Astrocyte (in vitro differentiated cells and primary cell): ENCODE measurements at regions not wholly inside any gene's neighbourhood (a gene's known extent, or its start where the extent isn't known, plus 50 kb on each side); places are given as distances from the start of the nearest gene placed in this dataset.

Experiments used
- DNase-seq: peaks from one replicate; pipeline ENCODE4 v3.0.0-alpha.2; 2010; ENCODE audit warnings: low read depth
- FAIRE-seq: peaks from 2 replicates; lab custom pipeline; 2011; peaks lifted over from hg19 to GRCh38; lab: Jason Lieb, UNC
- H2AFZ ChIP-seq: 2 replicates; pipeline ENCODE4 v1.6.0; 2012; ENCODE audit warnings: low read depth, low read length, inconsistent platforms
- H3K27ac ChIP-seq: 2 replicates; pipeline ENCODE4 v1.5.1; 2011; ENCODE audit warnings: low read depth, low read length, inconsistent platforms
- H3K27me3 ChIP-seq: 2 replicates; pipeline ENCODE4 v1.6.0; 2011; ENCODE audit warnings: low read length, inconsistent platforms; ENCODE audit not compliant: insufficient read depth
- H3K36me3 ChIP-seq: 2 replicates; pipeline ENCODE4 v1.5.1; 2011; ENCODE audit warnings: low read length, inconsistent platforms; ENCODE audit not compliant: insufficient read depth
- H3K4me1 ChIP-seq: 2 replicates; pipeline ENCODE4 v1.5.1; 2011; ENCODE audit warnings: low read length, inconsistent platforms; ENCODE audit not compliant: insufficient read depth
- H3K4me2 ChIP-seq: 2 replicates; pipeline ENCODE4 v1.6.0; 2012; ENCODE audit warnings: low read length, inconsistent platforms
- H3K4me3 ChIP-seq: 2 replicates; pipeline ENCODE4 v1.5.1; 2011; ENCODE audit warnings: low read depth, mild to moderate bottlenecking, low read length, inconsistent platforms; ENCODE audit not compliant: insufficient read depth
- H3K79me2 ChIP-seq: 2 replicates; pipeline ENCODE4 v1.6.0; 2012; ENCODE audit warnings: mild to moderate bottlenecking, low read length, inconsistent platforms; ENCODE audit not compliant: insufficient read depth
- H3K9ac ChIP-seq: 2 replicates; pipeline ENCODE4 v1.6.0; 2012; ENCODE audit warnings: mild to moderate bottlenecking, low read length, inconsistent platforms
- H3K9me3 ChIP-seq: 2 replicates; pipeline ENCODE4 v1.5.1; 2012; ENCODE audit warnings: low read depth, mild to moderate bottlenecking, low read length, inconsistent platforms; ENCODE audit not compliant: insufficient read depth
- H4K20me1 ChIP-seq: 2 replicates; pipeline ENCODE4 v1.6.0; 2012; ENCODE audit warnings: low read length, inconsistent platforms; ENCODE audit not compliant: insufficient read depth
- H3K27ac Mint-ChIP-seq: one replicate; pipeline ENCODE4 v1.8.0; 2021; ENCODE audit warnings: mild to moderate bottlenecking, mixed read lengths; ENCODE audit not compliant: unreplicated experiment
- H3K27me3 Mint-ChIP-seq: one replicate; pipeline ENCODE4 v1.8.0; 2021; ENCODE audit warnings: low read depth, mixed read lengths; ENCODE audit not compliant: unreplicated experiment
- H3K36me3 Mint-ChIP-seq: one replicate; pipeline ENCODE4 v1.8.0; 2021; ENCODE audit warnings: low read depth, mixed read lengths; ENCODE audit not compliant: unreplicated experiment
- H3K4me1 Mint-ChIP-seq: one replicate; pipeline ENCODE4 v1.8.0; 2021; ENCODE audit warnings: low read depth, mixed read lengths; ENCODE audit not compliant: unreplicated experiment
- H3K4me3 Mint-ChIP-seq: one replicate; pipeline ENCODE4 v1.8.0; 2021; ENCODE audit warnings: mild to moderate bottlenecking, moderate library complexity, mixed read lengths; ENCODE audit not compliant: unreplicated experiment
- H3K9me3 Mint-ChIP-seq: one replicate; pipeline ENCODE4 v1.8.0; 2021; ENCODE audit warnings: mild to moderate bottlenecking, mixed read lengths; ENCODE audit not compliant: unreplicated experiment
- EZH2 ChIP-seq: IDR thresholded peaks from 2 replicates; pipeline ENCODE4 v1.6.1; 2012; ENCODE audit warnings: mild to moderate bottlenecking, low read length, inconsistent platforms; ENCODE audit not compliant: insufficient read depth
- TF ChIP-seq, protein P1 (sequence below): IDR thresholded peaks from 2 replicates; pipeline ENCODE4 v1.5.1; 2011; ENCODE audit warnings: low read depth, mild to moderate bottlenecking, inconsistent platforms, low read length, moderate library complexity; ENCODE audit not compliant: insufficient read depth

DNA sequence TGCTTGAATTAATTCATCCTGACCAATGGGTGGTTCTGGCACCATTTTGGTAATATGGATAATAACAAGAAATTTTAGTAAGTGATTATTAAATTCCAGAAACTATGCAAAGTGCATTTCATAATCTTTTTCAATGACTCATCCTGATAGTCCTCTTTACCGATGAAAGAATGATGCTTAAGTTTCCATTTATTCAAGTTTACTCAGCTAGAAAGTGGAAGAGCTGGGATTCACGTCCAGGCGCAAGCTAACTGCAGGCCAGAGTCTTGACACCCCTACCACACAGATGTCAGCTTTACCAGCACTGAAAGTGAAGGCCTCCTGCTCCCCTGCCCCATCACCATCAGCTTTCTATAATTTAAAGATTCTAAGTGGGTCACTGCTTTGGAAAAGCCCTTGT lies 493.5 kb upstream of the WWC1 start:
- no peak overlapping the region for H3K9ac ChIP-seq
- Mint-ChIP-seq H3K4me1 (peaks cover 17% of the 10 kb centered on the region), H3K27me3 (no peaks in the 10 kb centered on the region), H3K4me3 (no peak overlapping the region), H3K27ac (peak overlapping the region; percentile 92), H3K9me3 (no peaks in the 10 kb centered on the region), H3K36me3 (peaks cover 6% of the 10 kb centered on the region)
- H3K36me3 ChIP-seq, result no peaks in the 10 kb centered on the region
- H3K9me3 ChIP-seq, result no peaks in the 10 kb centered on the region
- no peak for TF ChIP-seq EZH2
- TF ChIP-seq, protein P1, sequence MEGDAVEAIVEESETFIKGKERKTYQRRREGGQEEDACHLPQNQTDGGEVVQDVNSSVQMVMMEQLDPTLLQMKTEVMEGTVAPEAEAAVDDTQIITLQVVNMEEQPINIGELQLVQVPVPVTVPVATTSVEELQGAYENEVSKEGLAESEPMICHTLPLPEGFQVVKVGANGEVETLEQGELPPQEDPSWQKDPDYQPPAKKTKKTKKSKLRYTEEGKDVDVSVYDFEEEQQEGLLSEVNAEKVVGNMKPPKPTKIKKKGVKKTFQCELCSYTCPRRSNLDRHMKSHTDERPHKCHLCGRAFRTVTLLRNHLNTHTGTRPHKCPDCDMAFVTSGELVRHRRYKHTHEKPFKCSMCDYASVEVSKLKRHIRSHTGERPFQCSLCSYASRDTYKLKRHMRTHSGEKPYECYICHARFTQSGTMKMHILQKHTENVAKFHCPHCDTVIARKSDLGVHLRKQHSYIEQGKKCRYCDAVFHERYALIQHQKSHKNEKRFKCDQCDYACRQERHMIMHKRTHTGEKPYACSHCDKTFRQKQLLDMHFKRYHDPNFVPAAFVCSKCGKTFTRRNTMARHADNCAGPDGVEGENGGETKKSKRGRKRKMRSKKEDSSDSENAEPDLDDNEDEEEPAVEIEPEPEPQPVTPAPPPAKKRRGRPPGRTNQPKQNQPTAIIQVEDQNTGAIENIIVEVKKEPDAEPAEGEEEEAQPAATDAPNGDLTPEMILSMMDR, result no peak
- DNase-seq, result peak; percentile 52
- peaks cover 4% of the 10 kb centered on the region for H3K4me1 ChIP-seq
- H4K20me1 ChIP-seq, result no peaks in the 10 kb centered on the region
- H2AFZ ChIP-seq, result no peak overlapping the region
- no peak for FAIRE-seq
- H3K79me2 ChIP-seq, result no peaks in the 10 kb centered on the region
- H3K27ac ChIP-seq, result no peak overlapping the region
- H3K4me2 ChIP-seq, result no peak overlapping the region
- no peak overlapping the region for H3K4me3 ChIP-seq
- H3K27me3 ChIP-seq, result no peaks in the 10 kb centered on the region

GRCh38 chr5:167798448-167798847 lies 493.0 kb upstream of the WWC1 start:
- Histone ChIP-seq H3K4me3 (no peak overlapping the region), H2AFZ (no peak overlapping the region), H3K4me1 (peaks cover 7% of the 10 kb centered on the region), H3K27me3 (no peaks in the 10 kb centered on the region), H3K36me3 (no peaks in the 10 kb centered on the region), H3K9me3 (no peaks in the 10 kb centered on the region), H4K20me1 (no peaks in the 10 kb centered on the region), H3K27ac (no peak overlapping the region), H3K79me2 (no peaks in the 10 kb centered on the region), H3K9ac (no peak overlapping the region), H3K4me2 (no peak overlapping the region)
- no peaks in the 10 kb centered on the region for H3K9me3 Mint-ChIP-seq
- H3K4me3 Mint-ChIP-seq, result no peak overlapping the region
- H3K27ac Mint-ChIP-seq, result peak overlapping the region; percentile 92
- TF ChIP-seq, protein P1, result no peak
- no peak for TF ChIP-seq EZH2
- peaks cover 22% of the 10 kb centered on the region for H3K4me1 Mint-ChIP-seq
- no peak for DNase-seq
- FAIRE-seq, result no peak
- no peaks in the 10 kb centered on the region for H3K27me3 Mint-ChIP-seq
- peaks cover 6% of the 10 kb centered on the region for H3K36me3 Mint-ChIP-seq

GRCh38 chr5:167800427-167800826 lies 491.0 kb upstream of the WWC1 start:
- Histone ChIP-seq H3K27me3 (no peaks in the 10 kb centered on the region), H3K27ac (no peak overlapping the region), H3K9me3 (no peaks in the 10 kb centered on the region), H4K20me1 (no peaks in the 10 kb centered on the region), H2AFZ (no peak overlapping the region), H3K79me2 (no peaks in the 10 kb centered on the region), H3K36me3 (no peaks in the 10 kb centered on the region), H3K4me1 (peaks cover 7% of the 10 kb centered on the region), H3K9ac (no peak overlapping the region), H3K4me2 (no peak overlapping the region), H3K4me3 (no peak overlapping the region)
- no peak for FAIRE-seq
- DNase-seq, result no peak
- H3K36me3 Mint-ChIP-seq, result peaks cover 6% of the 10 kb centered on the region
- H3K9me3 Mint-ChIP-seq, result no peaks in the 10 kb centered on the region
- no peak for TF ChIP-seq EZH2
- TF ChIP-seq, protein P1, result no peak
- H3K27me3 Mint-ChIP-seq, result no peaks in the 10 kb centered on the region
- H3K27ac Mint-ChIP-seq, result peak overlapping the region; percentile 37
- H3K4me1 Mint-ChIP-seq, result peaks cover 36% of the 10 kb centered on the region
- no peak overlapping the region for H3K4me3 Mint-ChIP-seq
